ENCODE measurements at regions not wholly inside any gene's neighbourhood (a gene's known extent, or its start where the extent isn't known, plus 50 kb on each side); places are given as distances from the start of the nearest gene placed in this dataset.

DNA sequence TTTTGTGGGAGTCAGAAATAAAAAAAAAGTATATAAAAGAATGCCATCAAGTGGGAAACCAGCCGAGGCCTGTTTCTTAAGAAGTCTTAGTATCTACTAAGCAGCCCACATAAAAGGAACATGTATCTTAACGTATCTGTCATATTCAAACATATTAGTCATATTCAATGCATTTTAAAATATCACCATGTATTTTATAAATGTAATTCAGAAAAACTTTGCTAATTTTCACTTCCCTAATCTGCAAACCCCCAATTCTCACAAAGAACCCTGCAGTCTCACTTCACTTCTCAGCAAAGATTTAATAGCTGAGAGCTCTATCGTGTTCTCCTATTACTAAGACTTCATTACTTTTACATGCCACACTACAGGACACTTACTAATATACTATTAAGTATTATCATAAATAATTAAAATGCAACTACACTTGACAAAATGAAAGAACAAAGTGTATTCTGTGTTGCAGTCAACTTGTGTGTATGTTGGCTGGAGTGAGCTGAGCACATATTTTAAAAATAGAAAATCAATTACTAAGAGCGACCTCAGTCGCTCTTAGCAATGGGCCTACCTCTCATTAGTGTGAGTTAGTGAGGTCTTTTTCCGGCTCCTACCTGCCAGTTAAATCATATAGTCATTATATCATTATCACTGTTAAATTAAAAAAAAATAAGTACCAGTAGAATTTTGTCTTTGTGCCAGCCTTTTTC lies 484.3 kb downstream of the LMO4 start:
- no peak for DNase-seq (ENCODE audit: low read depth, low spot score)

DNA sequence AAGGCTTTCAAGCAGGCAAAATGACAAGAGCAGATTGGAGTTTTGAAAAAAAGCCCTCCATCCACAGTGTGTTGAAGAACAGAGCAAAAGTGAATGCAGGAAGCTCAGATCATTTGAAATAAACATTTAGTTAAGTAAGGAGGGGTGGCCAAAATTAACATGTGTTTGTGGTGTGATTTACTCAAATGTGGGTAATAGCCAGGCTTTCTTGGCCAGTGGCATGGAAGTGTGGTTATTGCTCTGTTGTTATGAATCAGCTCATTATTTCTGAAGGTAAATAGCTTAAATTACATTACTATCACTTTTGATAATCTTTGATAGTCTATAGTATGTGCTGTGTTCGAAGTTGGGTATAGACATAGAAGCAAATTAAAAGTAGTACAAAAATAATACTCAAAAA lies 485.9 kb downstream of the LMO4 start:
- no peak for DNase-seq (ENCODE audit: low read depth, low spot score)

GRCh38 chr1:87816646-87817045 lies 488.0 kb downstream of the LMO4 start:
- peak; percentile 5 for DNase-seq (ENCODE audit: low read depth, low spot score)

GRCh38 chr1:87820668-87821334 lies 492.1 kb downstream of the LMO4 start:
- no peak for DNase-seq (ENCODE audit: low read depth, low spot score)

- DNase-seq (ENCODE audit: low read depth, low spot score): no peak
Observed at GRCh38 chr1:87821335-87821697, 492.6 kb downstream of the LMO4 start.

DNA sequence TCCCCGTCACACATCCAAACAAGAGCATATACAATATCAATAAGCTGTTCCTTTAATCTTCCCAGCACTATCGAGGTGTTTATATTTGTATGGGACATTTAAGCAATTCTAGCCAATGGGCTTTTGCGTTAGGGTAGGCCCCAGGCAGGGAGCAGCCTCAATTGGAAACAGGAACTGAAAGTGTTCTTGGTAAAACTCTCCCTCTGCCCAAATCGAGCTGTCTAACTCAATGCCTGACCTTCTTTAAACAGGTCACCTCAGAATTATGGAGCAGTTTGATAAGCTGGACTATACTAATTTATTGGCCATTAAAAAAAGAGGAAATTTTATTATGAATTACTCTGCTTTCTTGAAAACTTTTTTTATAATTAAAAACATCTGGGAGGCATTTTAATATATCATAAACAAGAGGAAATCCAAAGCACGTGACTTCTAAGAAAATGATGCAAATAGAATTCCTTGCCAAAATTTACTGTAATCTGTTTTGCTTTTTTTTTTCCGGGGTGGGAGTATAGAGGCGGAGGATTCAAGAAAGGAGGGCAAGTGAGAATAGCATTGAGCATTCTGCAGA lies 498.1 kb downstream of the LMO4 start:
- no peak for DNase-seq (ENCODE audit: low read depth, low spot score)

GRCh38 chr1:87829360-87829759 lies 500.7 kb downstream of the LMO4 start:
- no peak for DNase-seq (ENCODE audit: low read depth, low spot score)

GRCh38 chr1:87830432-87830978 lies 501.8 kb downstream of the LMO4 start:
- DNase-seq (ENCODE audit: low read depth, low spot score): no peak

DNA sequence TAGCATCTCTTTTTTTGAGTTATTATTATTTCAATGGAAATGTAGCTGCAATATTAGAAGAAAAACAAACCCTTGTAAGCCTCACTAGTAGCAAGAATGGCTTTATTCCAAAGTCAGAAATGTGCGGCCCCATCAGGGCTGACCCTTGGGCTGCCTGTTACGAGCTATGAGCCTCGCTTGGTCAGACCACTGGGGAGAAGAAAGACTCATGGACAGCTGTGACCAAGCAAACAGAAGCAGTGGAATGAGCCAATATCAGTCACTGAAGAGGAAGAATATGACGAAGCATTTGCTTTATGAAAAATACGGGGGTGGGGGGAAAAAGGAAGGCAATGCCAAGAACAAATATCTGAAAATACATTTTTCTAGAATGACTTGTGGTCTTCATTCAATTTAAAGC lies 504.5 kb downstream of the LMO4 start:
- no peak for DNase-seq (ENCODE audit: low read depth, low spot score)

GRCh38 chr1:87834151-87834550 lies 505.5 kb downstream of the LMO4 start:
- DNase-seq (ENCODE audit: low read depth, low spot score): no peak

DNA sequence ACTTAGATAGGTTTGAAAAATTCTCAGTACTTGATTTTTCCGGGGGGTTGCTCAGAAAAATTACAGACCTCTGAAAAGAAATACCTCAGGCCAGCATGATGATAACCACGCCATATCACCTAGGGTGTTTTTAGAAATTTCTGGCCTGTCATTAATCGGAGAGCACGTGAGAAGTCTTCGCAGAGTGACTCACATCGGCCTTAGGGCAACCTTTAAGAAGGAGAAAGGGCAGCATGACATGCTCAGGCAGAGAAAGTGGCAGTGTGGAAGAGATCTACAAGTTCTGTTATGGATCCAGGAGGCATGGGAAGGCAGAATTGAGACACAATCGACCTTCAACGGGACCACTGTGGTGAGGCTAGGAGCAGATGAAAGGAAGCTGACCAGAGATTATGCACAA lies 506.3 kb downstream of the LMO4 start:
- DNase-seq (ENCODE audit: low read depth, low spot score): peak; percentile 22

DNA sequence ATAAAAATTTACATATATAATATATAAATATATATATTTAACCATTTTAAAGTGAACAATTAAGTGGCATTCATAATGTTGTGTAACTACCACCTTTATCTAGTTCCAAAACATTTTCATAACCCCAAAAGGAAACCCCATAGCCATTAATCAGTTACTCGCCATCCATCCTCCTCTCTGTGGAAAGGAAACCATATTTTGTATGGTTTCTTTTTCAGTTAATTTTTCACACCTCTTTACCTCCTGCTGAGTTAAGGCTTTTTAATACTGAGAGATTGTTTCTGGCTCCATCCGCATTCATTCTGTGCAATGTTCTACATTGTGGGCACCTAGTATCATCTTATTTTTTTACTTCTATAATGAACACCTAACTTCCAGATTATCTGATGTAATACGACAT lies 512.1 kb downstream of the LMO4 start:
- DNase-seq (ENCODE audit: low read depth, low spot score): no peak

DNA sequence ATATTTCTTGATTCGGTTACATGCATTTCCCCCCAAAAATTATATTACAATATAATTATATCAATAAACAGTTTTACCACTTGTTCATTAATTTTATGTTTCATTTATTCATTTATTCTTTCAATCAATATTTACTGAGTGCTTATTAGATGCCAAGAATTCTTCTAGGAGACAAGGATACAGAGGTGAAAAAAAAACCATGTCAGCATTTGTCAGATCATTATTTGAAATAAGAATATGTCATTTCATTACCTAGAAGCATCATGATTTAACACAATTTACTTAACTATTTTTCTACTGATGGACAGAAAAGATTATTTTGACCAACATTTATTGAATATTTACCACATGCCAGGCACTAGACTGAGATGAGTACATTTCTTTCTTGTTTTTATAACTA lies 512.7 kb downstream of the LMO4 start:
- no peak for DNase-seq (ENCODE audit: low read depth, low spot score)

GRCh38 chr1:87842156-87842555 lies 513.5 kb downstream of the LMO4 start:
- no peak for DNase-seq (ENCODE audit: low read depth, low spot score)

DNA sequence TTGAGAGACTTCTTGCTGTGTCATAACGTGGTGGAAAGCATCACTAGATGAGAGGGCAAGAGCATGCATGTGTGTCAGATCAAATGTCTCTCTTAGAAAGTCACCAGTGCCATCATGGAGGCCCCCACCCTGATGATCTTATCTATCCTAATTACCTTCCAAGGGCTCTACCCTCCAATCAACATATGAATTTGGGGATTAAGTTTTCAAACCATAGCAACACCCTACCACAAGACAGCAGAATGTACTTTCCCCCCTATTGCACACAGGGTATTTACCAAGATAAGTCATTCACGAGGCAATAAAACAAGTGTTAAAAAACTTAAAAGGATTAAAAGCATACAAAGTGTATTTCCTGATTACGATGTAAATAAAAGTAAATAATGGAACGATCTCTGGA lies 515.6 kb downstream of the LMO4 start:
- DNase-seq (ENCODE audit: low read depth, low spot score): no peak

GRCh38 chr1:87851490-87851889 lies 522.8 kb downstream of the LMO4 start:
- DNase-seq (ENCODE audit: low read depth, low spot score): no peak

DNA sequence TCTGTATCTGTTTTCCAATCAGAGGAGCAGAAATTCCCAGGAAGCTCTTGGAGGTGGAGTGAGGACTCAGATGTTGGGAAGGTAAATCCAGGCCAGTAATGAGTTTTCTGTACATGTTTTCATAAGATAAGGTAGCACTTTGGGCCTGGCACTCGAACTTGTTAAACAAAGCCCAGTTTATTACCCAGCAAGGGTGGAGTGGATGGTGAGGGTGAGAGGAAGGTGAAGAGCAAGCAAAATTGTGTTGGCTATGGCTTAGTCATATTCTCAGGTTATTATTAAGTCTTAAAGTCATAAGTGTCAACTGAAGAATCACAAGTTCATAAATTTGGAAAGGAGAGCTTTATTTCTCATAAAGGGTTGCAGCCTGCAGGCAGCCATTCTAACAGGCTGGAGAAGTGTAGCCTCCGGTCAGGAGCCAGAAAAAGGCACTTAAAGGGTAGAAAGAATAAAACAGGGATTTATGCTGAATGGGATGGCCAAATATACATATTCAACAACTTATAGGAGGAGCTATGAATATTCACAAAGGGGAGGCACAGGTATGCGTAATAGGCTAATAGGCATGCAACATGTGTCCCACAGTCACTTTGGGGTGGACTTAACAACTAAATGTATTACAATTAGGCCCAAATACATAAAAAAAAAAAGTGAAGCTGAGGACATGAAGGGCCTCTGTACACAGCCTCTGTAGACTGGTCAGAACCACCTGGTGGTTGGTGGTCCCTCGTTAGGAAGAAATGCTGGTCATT lies 523.9 kb downstream of the LMO4 start:
- DNase-seq (ENCODE audit: low read depth, low spot score): no peak

GRCh38 chr1:87853576-87854351 lies 525.1 kb downstream of the LMO4 start:
- no peak for DNase-seq (ENCODE audit: low read depth, low spot score)

DNA sequence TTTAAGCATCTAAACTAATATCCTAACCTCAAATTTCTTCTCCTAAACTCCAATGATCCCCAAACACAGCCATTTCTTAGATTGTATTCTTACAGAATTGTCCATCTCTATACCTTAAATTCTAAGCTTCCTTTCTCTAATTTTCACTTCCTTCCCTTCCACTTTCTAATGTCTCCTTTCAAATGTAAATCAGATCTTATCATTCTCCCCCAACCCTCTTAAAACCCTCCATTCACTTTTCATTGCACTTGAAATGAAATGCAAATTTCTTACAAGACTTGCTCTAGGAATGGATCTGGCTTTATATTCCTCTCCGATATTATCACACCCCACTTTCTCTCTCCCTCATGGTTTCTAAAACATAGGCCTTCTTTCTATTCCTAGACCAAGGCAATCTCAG lies 534.6 kb downstream of the LMO4 start:
- DNase-seq (ENCODE audit: low read depth, low spot score): no peak

GRCh38 chr1:87864676-87865075 lies 536.0 kb downstream of the LMO4 start:
- no peak for DNase-seq (ENCODE audit: low read depth, low spot score)

DNA sequence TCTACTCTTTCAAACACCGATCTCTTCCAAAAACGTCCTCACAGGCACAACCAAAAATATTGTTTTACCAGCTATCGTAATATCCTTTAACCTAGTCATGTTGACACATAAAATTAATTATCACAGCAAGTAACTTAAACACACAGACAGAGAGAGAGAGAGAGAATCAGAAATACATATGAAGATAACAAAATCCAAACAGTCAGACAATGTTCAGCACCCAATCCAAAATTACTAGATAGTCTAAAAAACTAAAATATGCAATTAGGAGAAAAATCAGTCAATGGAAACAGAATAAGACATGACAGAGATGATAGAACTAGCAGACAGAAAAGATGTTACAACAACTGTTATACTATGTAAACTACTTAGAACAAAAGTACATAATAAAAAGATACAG lies 537.7 kb downstream of the LMO4 start:
- DNase-seq (ENCODE audit: low read depth, low spot score): no peak

DNA sequence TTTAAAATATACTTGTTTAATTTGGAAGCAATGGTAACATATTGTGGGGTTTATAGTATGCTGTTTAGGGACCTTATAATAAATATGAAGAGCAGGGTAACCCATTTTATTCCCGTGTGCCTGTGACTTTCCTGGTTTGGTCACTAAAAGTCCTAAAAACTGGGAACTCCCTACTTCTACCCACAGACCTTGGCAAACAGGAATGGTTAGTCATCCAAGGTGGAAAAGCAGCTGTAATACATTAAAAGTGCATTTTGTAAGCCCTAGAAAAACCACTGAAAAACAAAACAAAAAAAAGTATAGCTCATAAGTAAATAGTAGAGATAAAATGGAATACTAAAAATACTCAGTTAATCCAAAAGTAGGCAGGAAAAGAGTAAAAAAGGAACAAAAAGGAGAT lies 538.9 kb downstream of the LMO4 start:
- no peak for DNase-seq (ENCODE audit: low read depth, low spot score)
